ENCODE measurements at regions not wholly inside any gene's neighbourhood (a gene's known extent, or its start where the extent isn't known, plus 50 kb on each side); places are given as distances from the start of the nearest gene placed in this dataset.

GRCh38 chr20:48380661-48381060 lies 447.1 kb downstream of the PREX1 start:
- TF ChIP-seq CTCF (IDR thresholded peaks at IDR 0.05) (no peak), POLR2A (IDR thresholded peaks at IDR 0.05) (no peak)

Data from right lobe of liver (tissue), 4 donors.